HPDE6-E6E7 (cell line): ENCODE measurements at regions not wholly inside any gene's neighbourhood (a gene's known extent, or its start where the extent isn't known, plus 50 kb on each side); places are given as distances from the start of the nearest gene placed in this dataset.

ENCODE experiments used
- DNase-seq: peaks from one replicate; pipeline ENCODE4 v3.0.0; 2011; ENCODE audit warnings: missing footprints; ENCODE audit errors: extremely low spot score

- no peak for DNase-seq
These were observed 329.9 kb downstream of the FOXO1 start for GRCh38 chr13:40336228-40337221.

DNA sequence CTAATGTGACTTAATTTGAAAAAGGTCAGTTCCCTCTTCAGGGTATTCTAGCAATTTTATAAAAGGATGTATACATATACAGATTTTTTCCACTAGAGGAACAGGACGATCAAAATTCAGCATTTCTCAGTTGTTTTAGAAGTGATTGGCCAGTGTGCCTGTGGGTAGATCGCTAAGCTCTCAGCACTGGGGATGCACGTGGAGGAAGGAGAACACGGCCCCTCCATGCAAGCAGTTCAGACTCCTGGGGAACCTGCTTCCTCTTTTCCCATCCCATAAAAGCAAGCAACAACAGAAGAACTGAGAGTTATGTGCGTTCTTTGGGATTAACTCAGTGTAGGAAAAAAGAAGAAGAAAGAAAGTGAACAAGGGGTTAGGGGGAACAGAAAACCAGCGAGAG is 328.8 kb downstream of the FOXO1 start:
- DNase-seq: no peak

DNA sequence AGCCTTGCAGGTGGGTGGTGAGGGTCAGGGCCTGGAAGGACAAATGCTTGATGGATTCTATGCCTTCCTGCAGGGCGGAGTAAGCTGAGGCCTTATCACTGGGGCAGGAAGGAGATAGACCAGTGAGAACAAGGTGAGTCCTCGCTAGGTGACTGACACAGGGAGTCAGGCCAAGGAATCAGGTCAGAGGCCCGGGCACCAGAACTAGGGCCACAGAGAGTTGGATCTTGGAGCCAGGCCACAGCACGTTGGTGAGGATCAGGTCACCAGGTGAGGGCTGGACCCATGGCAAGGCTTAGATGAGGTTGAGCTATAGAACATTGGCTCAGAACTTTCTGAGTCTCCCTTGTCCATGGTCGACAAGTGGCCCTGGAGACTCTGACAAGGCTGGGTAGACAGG is 328.2 kb downstream of the FOXO1 start:
- DNase-seq: no peak

- no peak for DNase-seq
These were observed 325.9 kb downstream of the FOXO1 start for GRCh38 chr13:40340368-40341095.

- no peak for DNase-seq
These were observed 325.4 kb downstream of the FOXO1 start for GRCh38 chr13:40341096-40341471.

DNA sequence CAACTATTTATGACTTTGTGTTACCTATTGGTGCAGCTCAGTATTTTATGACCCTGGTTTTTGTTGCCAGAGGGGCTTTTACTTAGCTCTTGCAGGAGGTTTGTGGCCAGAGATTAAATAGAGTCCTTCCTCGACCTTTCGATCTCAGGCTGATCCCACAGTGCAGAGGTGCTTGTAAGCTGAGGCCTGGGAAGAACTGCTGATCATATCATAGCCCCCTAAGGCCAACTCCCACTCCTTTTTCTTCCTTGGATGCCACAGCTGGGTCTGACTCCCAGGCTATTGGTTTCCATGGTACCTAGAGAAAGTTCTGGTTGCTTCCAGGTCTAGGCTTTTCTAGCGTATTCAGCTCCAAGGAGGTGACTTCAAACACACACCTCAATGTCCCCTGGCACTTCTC is 324.9 kb downstream of the FOXO1 start:
- no peak for DNase-seq

DNA sequence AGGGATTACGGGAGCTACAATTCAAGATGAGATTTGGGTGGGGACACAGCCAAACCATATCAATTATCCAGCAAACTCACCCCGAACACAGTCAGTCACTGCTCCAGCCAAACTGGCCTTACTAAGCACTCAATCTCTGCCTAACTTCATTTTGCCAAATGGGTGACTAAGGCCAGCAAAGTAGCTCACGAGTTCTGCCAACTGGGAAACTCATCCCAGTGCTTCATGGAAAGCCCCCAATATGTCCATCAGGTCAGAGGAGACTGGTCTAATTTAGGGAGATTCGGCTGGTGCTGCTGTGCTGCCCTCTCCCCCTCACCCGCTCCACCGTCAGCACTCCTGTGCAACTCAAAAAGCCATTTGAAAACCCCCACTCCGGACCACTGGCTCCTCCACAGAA is 324.0 kb downstream of the FOXO1 start:
- DNase-seq: no peak

DNA sequence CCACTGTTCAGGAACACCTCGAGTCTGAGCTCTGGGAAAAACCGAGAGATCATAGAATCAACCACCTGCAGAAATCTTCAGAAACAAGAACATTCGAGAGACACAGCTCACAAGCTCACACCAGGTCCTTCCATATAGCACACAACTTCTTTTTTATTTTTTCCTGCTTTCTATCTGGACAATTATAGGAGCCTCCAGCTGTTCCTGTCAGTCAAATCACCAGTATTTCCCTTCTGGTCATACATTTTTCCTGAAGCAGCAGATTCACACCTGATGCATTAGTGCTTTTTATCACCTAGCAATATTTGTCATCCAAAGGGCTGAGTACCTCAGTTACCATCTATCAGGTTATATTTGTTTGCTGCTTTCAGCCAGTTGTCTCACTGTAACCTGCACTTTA is 323.5 kb downstream of the FOXO1 start:
- no peak for DNase-seq

GRCh38 chr13:40343550-40344269 is 322.7 kb downstream of the FOXO1 start:
- no peak for DNase-seq

- DNase-seq: no peak
These were observed 321.9 kb downstream of the FOXO1 start for GRCh38 chr13:40344270-40345148.

DNA sequence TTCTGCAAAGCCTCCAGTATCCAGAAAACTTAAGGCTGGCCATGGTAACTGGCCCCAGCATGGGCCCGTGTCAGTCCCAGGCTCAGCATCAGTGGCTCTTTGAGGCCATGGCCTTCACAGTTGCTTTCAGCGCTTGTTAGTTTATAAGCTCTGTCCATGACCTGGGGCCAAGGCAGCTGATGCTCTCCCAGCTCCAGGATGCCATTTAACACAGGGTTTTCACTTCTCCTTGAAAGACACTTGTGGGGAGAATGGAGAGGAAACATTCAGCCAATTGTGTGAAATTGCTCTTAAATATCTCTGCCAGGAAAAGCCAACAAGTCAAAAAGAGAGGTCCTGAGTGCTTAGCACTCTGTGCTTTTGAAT is 321.3 kb downstream of the FOXO1 start:
- DNase-seq: no peak

DNA sequence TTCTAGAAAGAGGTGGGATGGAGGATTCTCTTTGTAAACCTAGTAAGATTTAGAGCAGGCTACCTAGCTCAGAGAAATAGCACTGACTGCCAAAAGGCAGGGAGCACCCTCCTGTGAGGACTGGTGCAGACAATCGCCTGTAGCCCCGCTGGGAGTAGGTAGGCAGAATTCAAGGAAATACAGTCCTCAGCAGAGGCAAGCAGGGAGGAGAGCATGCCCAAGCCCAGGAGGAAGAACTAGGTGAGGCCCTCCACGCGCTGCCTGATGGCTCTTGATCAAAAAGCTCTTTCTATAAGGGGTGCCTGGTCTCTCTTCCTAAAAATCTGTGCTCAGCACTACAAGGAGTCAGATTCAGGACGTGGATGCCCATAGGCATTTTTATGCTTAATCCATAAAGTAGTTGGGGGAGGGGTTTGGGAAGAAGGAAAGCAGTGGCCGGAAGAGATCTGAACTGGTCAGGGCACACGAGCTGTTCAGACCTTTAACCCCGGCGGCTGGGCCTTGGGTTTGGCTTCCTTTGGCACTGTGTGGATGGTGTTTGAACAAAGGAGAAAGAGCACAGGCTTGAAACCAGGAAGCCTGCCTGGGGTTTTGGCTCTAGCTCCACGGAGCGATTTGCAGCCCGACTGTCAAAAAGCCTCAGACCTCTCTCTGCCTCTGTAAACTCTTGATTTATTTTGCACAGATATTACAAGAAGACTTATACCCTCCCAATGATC is 320.6 kb downstream of the FOXO1 start:
- DNase-seq: no peak

DNA sequence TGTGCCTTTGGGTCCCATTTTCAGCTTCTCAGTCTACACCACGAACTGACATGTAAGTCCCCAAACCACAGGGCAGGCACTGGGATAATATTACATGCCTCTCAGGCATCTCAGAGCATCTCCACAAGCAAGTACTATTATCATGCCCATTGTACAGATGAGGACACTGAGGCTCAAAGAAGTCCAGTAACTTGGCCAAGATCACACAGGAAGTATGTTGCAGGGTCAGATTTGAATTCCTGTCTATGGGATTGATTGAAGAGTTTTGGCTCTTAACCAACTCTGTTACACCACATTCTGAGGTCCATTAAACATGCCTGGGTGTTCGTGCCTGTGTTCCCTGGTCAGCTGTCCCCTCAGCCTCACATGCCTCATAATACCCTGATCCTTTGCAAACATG is 319.8 kb downstream of the FOXO1 start:
- DNase-seq: no peak

GRCh38 chr13:40348096-40348679 is 318.3 kb downstream of the FOXO1 start:
- DNase-seq: no peak

DNA sequence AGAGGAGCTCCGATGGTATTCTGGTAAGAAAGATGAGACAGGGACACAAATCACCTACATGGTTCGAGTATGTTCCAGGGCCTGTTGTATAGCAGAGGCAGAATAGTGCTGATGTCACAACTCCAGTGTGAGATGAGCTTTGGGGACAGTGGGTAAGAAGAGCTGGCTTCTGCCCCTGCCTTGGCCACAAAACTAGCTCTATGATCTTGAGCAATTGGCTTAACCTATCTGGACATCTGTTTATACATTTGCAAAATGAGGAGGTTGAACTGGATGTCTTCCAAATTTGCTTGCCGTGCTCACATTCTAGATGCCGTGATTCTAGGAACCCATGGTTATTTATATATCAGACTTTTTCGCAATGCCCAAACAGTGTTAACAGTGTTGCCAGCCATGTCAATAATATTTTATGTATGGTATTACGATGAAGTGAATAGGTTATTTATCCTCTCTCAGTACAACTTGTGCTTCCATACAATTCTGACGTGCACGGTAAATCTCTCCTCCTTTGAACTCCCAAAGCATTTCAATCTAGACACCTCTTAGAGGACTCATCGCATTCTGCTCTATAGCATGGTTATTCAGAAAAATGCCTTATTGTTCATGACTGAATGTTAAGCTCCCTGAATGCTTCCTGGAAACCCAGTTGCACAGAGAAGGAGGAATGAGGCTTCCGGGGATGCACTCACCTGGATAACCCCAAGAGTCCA is 316.0 kb downstream of the FOXO1 start:
- DNase-seq: no peak

GRCh38 chr13:40351537-40352379 is 314.7 kb downstream of the FOXO1 start:
- no peak for DNase-seq

DNA sequence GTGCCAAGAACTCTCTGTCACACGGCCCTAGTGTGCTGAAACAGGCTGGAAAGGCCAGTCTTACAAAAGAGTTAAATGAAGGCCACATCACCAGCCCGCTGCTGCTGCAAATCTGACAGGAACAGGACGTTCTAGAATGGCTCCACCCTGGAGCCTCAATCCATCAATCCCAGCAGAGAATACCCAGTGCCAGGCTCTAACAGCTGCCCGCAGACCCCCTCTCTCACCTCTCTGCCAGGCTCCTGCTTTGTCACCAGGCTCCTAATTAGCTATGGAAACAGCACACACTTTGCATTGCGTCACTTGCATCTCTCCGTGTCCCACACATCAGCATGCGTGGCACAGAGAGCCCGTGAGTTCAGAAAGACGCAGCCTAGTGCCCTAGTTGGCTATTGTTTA is 314.1 kb downstream of the FOXO1 start:
- DNase-seq: no peak

DNA sequence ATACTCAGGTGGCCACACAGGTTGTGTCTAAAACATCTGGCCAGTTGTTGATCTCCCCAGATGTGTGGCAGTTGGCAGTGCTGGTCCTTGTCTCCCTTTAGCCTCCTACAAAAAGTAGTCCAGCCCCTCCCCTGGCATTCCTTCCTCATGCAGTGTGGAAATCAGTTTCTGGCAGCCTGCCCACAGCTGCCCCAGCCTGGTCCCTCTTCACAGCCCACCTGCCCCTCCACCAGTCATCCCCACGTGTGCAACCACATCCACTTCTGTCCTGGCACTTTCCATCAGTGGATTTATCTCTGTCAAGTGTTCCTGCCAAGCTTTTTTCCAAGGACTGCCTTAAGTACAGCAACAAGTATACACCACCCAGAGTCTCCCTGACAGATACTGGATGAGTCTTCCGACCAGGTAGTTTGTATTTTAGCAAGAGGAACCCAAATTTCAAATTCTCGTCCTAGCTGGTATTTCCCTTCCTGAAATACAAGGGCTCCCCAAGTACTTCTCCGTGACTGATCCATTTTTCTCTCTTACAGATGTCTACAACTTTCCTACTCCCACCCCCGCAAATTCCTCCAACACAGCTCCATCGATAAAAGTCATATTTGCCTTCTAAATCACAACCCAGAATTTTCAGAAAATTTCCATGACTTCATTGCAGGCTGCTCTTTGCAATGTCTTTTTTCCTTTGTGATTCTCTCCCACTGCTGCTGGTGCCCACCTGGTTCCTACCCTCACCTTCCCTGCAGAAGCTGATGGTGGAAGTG is 313.5 kb downstream of the FOXO1 start:
- DNase-seq: no peak
